ENCODE measurements at regions not wholly inside any gene's neighbourhood (a gene's known extent, or its start where the extent isn't known, plus 50 kb on each side); places are given as distances from the start of the nearest gene placed in this dataset.

DNA sequence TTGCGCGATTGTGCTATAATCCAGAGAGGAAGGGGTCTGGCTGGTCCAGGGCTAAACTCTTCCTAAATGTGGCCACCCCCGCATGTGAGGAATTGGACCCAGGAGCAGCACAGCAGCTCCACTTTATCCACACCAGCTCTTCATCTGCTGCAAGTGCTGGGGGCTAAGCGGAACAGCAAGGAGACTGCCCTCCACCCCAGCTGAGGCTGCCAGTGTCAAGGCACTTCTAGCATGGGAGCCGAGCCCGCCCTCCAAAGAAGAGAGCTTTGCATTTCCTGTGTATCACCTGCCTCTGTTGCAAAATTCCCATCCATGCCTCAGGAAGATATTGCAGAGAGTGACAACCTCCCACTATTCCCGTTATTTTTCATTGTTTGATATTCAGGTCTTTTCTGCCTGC, 333.6 kb downstream of the ARRDC4 start:
- TF ChIP-seq, protein P1, sequence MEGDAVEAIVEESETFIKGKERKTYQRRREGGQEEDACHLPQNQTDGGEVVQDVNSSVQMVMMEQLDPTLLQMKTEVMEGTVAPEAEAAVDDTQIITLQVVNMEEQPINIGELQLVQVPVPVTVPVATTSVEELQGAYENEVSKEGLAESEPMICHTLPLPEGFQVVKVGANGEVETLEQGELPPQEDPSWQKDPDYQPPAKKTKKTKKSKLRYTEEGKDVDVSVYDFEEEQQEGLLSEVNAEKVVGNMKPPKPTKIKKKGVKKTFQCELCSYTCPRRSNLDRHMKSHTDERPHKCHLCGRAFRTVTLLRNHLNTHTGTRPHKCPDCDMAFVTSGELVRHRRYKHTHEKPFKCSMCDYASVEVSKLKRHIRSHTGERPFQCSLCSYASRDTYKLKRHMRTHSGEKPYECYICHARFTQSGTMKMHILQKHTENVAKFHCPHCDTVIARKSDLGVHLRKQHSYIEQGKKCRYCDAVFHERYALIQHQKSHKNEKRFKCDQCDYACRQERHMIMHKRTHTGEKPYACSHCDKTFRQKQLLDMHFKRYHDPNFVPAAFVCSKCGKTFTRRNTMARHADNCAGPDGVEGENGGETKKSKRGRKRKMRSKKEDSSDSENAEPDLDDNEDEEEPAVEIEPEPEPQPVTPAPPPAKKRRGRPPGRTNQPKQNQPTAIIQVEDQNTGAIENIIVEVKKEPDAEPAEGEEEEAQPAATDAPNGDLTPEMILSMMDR (IDR thresholded peaks at IDR 0.05; ENCODE audit: insufficient read depth, low read length) = no peak
- TF ChIP-seq POLR2AphosphoS5 (IDR thresholded peaks at IDR 0.05; ENCODE audit: low read depth) = no peak
- TF ChIP-seq, protein P2, sequence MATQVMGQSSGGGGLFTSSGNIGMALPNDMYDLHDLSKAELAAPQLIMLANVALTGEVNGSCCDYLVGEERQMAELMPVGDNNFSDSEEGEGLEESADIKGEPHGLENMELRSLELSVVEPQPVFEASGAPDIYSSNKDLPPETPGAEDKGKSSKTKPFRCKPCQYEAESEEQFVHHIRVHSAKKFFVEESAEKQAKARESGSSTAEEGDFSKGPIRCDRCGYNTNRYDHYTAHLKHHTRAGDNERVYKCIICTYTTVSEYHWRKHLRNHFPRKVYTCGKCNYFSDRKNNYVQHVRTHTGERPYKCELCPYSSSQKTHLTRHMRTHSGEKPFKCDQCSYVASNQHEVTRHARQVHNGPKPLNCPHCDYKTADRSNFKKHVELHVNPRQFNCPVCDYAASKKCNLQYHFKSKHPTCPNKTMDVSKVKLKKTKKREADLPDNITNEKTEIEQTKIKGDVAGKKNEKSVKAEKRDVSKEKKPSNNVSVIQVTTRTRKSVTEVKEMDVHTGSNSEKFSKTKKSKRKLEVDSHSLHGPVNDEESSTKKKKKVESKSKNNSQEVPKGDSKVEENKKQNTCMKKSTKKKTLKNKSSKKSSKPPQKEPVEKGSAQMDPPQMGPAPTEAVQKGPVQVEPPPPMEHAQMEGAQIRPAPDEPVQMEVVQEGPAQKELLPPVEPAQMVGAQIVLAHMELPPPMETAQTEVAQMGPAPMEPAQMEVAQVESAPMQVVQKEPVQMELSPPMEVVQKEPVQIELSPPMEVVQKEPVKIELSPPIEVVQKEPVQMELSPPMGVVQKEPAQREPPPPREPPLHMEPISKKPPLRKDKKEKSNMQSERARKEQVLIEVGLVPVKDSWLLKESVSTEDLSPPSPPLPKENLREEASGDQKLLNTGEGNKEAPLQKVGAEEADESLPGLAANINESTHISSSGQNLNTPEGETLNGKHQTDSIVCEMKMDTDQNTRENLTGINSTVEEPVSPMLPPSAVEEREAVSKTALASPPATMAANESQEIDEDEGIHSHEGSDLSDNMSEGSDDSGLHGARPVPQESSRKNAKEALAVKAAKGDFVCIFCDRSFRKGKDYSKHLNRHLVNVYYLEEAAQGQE (IDR thresholded peaks at IDR 0.05; ENCODE audit: insufficient replicate concordance, low read depth) = no peak
